Transverse colon (tissue), 4 donors: ENCODE measurements at regions not wholly inside any gene's neighbourhood (a gene's known extent, or its start where the extent isn't known, plus 50 kb on each side); places are given as distances from the start of the nearest gene placed in this dataset.

Source experiments
- DNase-seq: peaks from one replicate; pipeline ENCODE4 v3.0.0-alpha.2; 2019
- H3K27ac ChIP-seq, 4 donors: fragments of 200-600 bp; sonication (generic); 2 replicates each; pipeline ENCODE4 v1.5.1; 2016 to 2018; ENCODE audit warnings: inconsistent platforms in 4 of 4
- H3K27me3 ChIP-seq: fragments of 200-600 bp; sonication (generic); 2 replicates; pipeline ENCODE4 v1.5.1; 2017; ENCODE audit warnings: inconsistent platforms
- H3K36me3 ChIP-seq, 4 donors: fragments of 200-600 bp; sonication (generic); 2 replicates each; pipeline ENCODE4 v1.5.1; 2017 to 2019; ENCODE audit warnings: inconsistent platforms in 4 of 4
- H3K4me1 ChIP-seq, 4 donors: fragments of 200-600 bp; sonication (generic); 2 replicates each; pipeline ENCODE4 v1.5.1; 2017 to 2020; ENCODE audit warnings: inconsistent platforms in 4 of 4
- H3K4me3 ChIP-seq, 4 donors: fragments of 200-600 bp; sonication (generic); 1 replicate in 1 of 4; 2 replicates in 3 of 4; pipeline versions ENCODE4 v1.5.1 to v1.6.1; 2017 to 2019; ENCODE audit warnings: inconsistent platforms in 4 of 4
- H3K9me3 ChIP-seq, 2 donors: fragments of 200-600 bp; sonication (generic); 2 replicates each; pipeline ENCODE4 v1.5.1; 2017 to 2019; ENCODE audit warnings: inconsistent platforms in 2 of 2
- CTCF ChIP-seq, 5 experiments: fragments of 200-600 bp in 3 of 5; fragments of 450-650 bp in 2 of 5; sonication (generic) in 3 of 5; IDR thresholded peaks; 1 replicate in 2 of 5; 2 replicates in 3 of 5; pipeline ENCODE4 v1.5.1; 2016 to 2017; ENCODE audit warnings: antibody characterized with exemption in 5 of 5, inconsistent platforms in 3 of 5, mild to moderate bottlenecking in 2 of 5, moderate library complexity in 1 of 5
- EP300 ChIP-seq: sonication (generic); formaldehyde crosslinking; IDR thresholded peaks from one replicate; pipeline ENCODE4 v1.6.1; 2017; ENCODE audit warnings: antibody characterized with exemption, low read depth
- POLR2A ChIP-seq: fragments of 450-650 bp; IDR thresholded peaks from one replicate; pipeline ENCODE4 v1.6.1; 2016; ENCODE audit warnings: antibody characterized with exemption, mild to moderate bottlenecking, moderate library complexity
- POLR2AphosphoS5 ChIP-seq, 3 donors: sonication (generic); formaldehyde crosslinking; IDR thresholded peaks; one replicate each; pipeline ENCODE4 v1.6.1; 2016; ENCODE audit warnings: antibody characterized with exemption in 3 of 3
- WGBS, 2 donors: methylation state at CpG; one replicate each; pipeline ENCODE4 v1.1.5; 2018; ENCODE audit warnings: low coverage in 1 of 2; 5-methylcytosine and 5-hydroxymethylcytosine counted together
- in situ Hi-C, 4 donors: fragments of 200-750 bp; cut with MboI; loops; one replicate each; pipeline versions ENCODE4 v1.15.0 to v1.15.1; 2017; ENCODE audit warnings: low sequenced_read_pairs in 3 of 4, low pct_ligation_motif_present in 1 of 4, low pct_unique_long_range_greater_than_20kb in 1 of 4
- intact Hi-C: fragments of 100-400 bp; cut with DNase I; formaldehyde crosslinking; loops from one replicate; pipeline ENCODE4 v1.15.1; 2023; ENCODE audit warnings: low total_unique reads

- DNase-seq = no peak
- intact Hi-C loops = no loop called here
- in situ Hi-C loops = no loop called here
- no peak overlapping the region for H3K27ac ChIP-seq
- H3K4me1 ChIP-seq = no peaks in the 10 kb centered on the region
- H3K36me3 ChIP-seq = no peaks in the 10 kb centered on the region
- H3K9me3 ChIP-seq = no peaks in the 10 kb centered on the region
- no peak for TF ChIP-seq CTCF (IDR thresholded peaks at IDR 0.05)
- TF ChIP-seq EP300 = no peak
- TF ChIP-seq POLR2AphosphoS5 (IDR thresholded peaks at IDR 0.05) = no peak
- no peak for TF ChIP-seq POLR2A
- H3K4me3 ChIP-seq = no peak overlapping the region
- 40 to 62% methylated on average over 2 of the region's 2 CpGs for WGBS, 2 donors
- no peaks in the 10 kb centered on the region for H3K27me3 ChIP-seq
These were observed 143.2 kb downstream of the MCHR2 start for GRCh38 chr6:99850841-99851240.

GRCh38 chr6:99852031-99852430, 142.0 kb downstream of the MCHR2 start:
- no peaks in the 10 kb centered on the region for H3K36me3 ChIP-seq
- no peak for DNase-seq
- no peaks in the 10 kb centered on the region for H3K4me1 ChIP-seq
- no peak for TF ChIP-seq EP300
- TF ChIP-seq POLR2A = no peak
- TF ChIP-seq CTCF (IDR thresholded peaks at IDR 0.05) = no peak
- TF ChIP-seq POLR2AphosphoS5 (IDR thresholded peaks at IDR 0.05) = no peak
- 77 to 81% methylated on average over 3 of the region's 3 CpGs for WGBS, 2 donors
- H3K27ac ChIP-seq = no peak overlapping the region
- intact Hi-C loops (no loop called here), in situ Hi-C loops (no loop called here)
- H3K27me3 ChIP-seq = no peaks in the 10 kb centered on the region
- no peaks in the 10 kb centered on the region for H3K9me3 ChIP-seq
- H3K4me3 ChIP-seq = no peak overlapping the region

GRCh38 chr6:99867026-99867425, 127.0 kb downstream of the MCHR2 start:
- in situ Hi-C loops = no loop called here
- intact Hi-C loops = no loop called here
- DNase-seq = no peak
- H3K36me3 ChIP-seq = no peaks in the 10 kb centered on the region
- H3K4me3 ChIP-seq = no peak overlapping the region
- TF ChIP-seq EP300 (no peak), POLR2A (no peak), POLR2AphosphoS5 (IDR thresholded peaks at IDR 0.05) (no peak), CTCF (IDR thresholded peaks at IDR 0.05) (no peak)
- no peaks in the 10 kb centered on the region for H3K9me3 ChIP-seq
- H3K4me1 ChIP-seq = no peaks in the 10 kb centered on the region
- peaks cover 26% of the 10 kb centered on the region for H3K27me3 ChIP-seq
- WGBS, 2 donors = 36 to 75% methylated on average over 1 to 3 of the region's 3 CpGs
- H3K27ac ChIP-seq = no peak overlapping the region

- Histone ChIP-seq H3K27me3 (peaks cover 26% of the 10 kb centered on the region), H3K4me1 (no peaks in the 10 kb centered on the region), H3K36me3 (no peaks in the 10 kb centered on the region), H3K4me3 (no peak overlapping the region), H3K27ac (no peak overlapping the region), H3K9me3 (no peaks in the 10 kb centered on the region)
- peak; percentile 73 for DNase-seq
- TF ChIP-seq POLR2AphosphoS5 (IDR thresholded peaks at IDR 0.05) (no peak), CTCF (IDR thresholded peaks at IDR 0.05) (peak; percentile 56 to 76 (median 74)), EP300 (no peak), POLR2A (no peak)
- intact Hi-C loops (no loop called here), in situ Hi-C loops (no loop called here)
- WGBS, 2 donors = 1 to 7% methylated on average over 10 to 13 of the region's 13 CpGs
These were observed 125.8 kb downstream of the MCHR2 start for GRCh38 chr6:99868074-99868702.
